Kidney tubule cell (primary cell): ENCODE measurements at regions not wholly inside any gene's neighbourhood (a gene's known extent, or its start where the extent isn't known, plus 50 kb on each side); places are given as distances from the start of the nearest gene placed in this dataset.

Experiments
- DNase-seq: peaks from one replicate; pipeline ENCODE4 v3.0.0-alpha.2; 2018; ENCODE audit warnings: low spot score

DNA sequence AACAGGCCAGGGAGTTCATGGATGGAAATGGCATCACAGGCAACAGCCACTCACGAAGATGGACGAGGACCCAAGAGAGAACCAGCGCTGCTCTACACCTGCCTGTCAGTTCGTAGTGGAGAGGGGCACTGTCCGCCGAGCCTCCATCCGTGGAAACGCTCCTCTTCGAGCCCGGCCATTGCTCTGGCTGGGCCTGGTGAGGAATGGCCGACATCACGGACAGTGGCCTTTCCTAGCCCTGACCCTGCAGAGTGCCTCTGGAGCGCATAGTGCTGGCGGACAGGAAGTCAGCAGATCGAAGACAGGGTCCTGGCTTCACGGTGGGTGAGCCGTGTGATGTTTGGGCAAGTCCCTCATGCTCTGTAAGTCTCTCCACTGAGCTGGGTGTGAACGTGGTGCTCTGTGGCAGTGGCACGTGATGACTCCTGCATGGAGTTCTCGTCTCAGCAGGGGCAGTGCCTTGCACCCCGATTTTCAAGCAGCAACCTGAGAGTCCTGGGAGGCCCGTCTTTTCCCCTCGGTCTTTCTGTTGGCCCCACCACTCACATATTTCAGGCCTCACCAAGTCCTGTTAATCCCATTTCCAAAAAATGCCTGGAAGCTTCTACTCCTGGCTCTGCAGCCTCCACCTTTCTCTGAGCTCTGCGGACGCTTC is 214.4 kb downstream of the ERMARD start:
- no peak for DNase-seq

- no peak for DNase-seq
These were observed 213.8 kb downstream of the ERMARD start for GRCh38 chr6:169965239-169965638.

- no peak for DNase-seq
These were observed 213.2 kb downstream of the ERMARD start for GRCh38 chr6:169964486-169965180.

- no peak for DNase-seq
These were observed 212.3 kb downstream of the ERMARD start for GRCh38 chr6:169963581-169964297.

- no peak for DNase-seq
These were observed 211.4 kb downstream of the ERMARD start for GRCh38 chr6:169962604-169963469.

- no peak for DNase-seq
These were observed 210.5 kb downstream of the ERMARD start for GRCh38 chr6:169961772-169962561.

DNA sequence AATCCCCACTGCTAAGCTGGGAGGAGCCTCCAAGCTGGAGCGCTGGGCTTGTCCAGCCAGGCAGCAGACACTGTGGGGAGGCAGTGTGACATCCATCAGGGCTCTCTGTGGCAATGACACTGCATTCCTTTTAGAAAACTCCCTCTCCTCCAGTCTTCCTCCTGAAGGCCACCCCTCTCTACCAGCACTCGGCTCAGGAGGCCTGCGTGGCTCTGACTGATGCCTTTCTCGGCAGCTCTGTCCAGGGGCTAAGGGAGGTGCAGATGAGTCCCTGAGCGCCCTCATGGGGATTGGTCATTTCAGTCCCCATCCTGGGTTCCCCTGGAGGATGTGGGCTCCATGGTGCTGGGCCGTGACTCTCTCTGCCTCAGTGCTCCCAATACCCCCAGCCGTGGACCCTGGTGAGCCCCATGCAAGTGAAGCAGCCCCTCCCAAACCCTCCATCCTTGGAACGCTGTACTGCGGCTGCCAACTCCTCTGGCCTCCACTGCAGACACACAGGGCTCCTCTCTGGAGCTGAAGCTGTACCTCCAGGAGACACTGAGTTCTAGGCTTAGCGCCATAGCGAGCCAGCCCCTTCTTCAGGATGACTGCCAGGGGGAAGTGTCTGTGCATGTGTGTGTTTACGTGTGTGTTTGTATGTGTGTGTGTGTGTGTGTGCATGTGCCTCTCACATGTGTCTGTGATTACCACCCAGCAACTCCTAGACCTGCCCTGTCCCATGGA is 209.6 kb downstream of the ERMARD start:
- no peak for DNase-seq

DNA sequence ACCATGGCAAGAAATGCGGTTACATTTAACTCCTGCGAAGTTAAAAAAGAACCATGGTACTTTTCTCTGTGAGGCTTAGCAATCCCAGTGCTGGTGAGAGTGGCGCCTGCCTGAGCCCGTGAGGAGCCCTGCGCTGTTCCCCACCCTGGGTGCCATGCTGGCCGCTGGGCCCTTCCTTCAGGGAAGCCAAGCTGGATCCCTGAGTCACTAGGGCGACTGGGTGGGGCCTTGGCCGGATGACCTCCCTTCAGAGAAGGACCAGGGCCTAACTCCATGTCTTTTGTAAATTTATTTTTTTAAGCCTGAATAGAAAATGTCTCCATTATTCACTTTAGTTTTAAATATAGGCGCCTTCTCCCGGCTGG is 209.1 kb downstream of the ERMARD start:
- DNase-seq, result no peak

DNA sequence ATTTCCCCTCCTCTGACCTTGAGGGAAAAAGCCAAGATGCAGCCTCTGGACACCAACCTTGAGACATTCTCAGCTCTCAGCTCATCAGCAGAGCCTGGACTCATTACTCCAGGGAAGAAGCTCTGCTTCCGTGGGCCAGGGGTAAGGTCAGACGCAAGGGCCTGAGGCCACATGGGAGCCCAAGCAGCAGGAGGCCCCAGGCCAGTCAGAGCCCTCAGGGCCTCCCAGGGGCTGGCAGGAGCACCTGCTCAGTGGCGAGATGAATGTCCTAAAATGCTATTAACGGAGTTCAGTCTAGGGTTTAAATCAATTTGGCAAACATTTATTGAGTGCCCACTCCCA is 208.6 kb downstream of the ERMARD start:
- DNase-seq, result no peak

GRCh38 chr6:169959136-169960002 is 207.9 kb downstream of the ERMARD start:
- DNase-seq, result peak; percentile 56

DNA sequence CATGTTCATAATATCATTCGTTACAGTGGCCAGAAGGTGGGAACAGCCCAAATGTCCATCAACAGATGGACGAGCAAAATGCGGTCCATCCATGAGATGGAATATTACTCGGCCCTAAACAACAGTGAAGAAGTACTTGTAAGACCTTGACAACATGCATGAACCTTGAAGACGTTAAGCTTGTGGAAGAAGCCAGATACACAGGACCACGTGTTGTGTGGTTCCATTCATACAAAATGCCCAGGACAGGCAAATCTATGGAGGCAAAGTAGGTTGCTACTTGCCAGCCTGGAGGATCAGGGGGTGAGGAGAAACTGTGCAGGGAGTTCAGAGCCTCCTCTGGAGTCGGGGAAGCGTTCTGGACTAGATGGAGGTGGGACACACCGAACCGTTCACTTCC is 207.1 kb downstream of the ERMARD start:
- no peak for DNase-seq

- DNase-seq, result no peak
These were observed 206.0 kb downstream of the ERMARD start for GRCh38 chr6:169957351-169957963.

- DNase-seq, result no peak
These were observed 205.2 kb downstream of the ERMARD start for GRCh38 chr6:169956580-169956979.

- DNase-seq, result no peak
These were observed 204.5 kb downstream of the ERMARD start for GRCh38 chr6:169955731-169956437.

DNA sequence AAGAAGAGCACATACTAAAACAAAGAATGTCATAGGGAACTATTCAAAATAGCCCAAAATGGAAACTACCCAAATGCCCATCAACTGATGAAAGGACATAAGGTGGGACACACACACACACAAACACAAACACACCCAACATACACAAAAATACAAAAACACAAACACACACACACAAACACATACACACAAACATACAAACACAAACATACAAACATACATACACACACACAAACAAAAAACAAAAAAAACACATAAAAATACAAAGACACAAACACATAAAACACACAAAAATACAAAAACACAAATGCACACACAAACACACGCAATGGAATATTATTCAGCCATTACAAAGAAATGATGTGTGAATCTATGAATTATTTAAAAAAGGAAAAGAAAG is 203.6 kb downstream of the ERMARD start:
- no peak for DNase-seq

- DNase-seq, result no peak
These were observed 202.3 kb downstream of the ERMARD start for GRCh38 chr6:169953686-169954085.

DNA sequence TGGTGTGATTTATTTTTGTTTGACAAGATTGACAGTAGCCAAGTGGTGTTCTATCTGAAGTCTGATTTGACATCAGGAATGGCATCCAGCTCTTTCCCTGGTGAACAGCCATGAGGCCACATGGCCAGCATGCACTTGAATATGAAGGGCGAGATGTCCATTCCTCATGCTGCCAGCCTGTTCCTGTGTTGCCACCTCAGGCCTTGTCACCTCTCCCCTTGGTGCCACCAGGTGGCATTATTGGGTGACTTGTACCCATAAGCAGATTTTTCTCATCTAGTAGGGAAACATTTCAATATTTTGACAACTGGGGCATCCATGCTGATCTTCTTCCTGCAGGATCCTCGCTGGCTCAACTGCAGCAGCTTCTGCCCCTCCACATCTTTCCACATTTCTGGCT is 199.1 kb downstream of the ERMARD start:
- DNase-seq, result peak; percentile 28

GRCh38 chr6:169949511-169950097 is 198.2 kb downstream of the ERMARD start:
- no peak for DNase-seq
